ENCODE measurements at regions not wholly inside any gene's neighbourhood (a gene's known extent, or its start where the extent isn't known, plus 50 kb on each side); places are given as distances from the start of the nearest gene placed in this dataset.
"Not testable (repeated sequence)": the region's sequence is repeated elsewhere in the genome, so short reads cannot be mapped to it uniquely, and the experiment has no call there.

DNA sequence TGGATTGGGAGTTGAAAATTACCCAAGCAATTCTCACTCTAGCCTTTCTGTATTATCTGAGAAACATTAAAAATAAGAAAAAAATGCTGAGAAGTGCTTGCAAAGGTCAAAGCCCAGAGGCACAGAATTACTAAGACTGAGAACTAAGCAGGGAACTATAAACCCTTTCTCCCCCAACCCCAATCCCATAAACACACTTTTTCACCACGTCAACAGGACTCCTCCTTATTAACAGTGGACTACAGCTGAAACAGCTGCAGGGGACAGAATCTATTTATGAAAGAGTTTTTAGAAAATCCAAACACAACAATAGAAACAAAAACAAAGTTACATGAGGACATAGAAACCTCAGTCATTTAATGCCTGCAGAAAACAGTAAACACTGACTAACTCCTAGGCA lies 984.1 kb downstream of the TRAM1L1 start:
- no peak for DNase-seq

DNA sequence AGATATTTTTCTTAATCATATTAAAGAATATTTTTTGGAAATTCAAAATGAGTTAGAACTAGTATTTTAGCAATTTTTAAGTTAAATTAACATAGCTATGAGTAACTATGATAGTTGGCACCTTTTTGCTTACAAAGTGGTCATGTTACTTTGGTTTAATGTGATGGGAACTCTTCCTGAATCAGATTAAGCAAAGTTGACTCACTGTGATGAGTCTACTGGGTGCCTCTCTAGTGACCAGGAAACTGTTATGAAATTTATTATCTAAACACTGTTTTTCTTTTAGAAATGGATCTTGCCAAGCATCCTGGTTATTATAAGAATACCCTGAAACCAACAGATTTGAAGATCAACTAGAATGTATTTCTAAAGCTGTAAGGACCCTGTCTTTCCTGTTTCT lies 985.8 kb downstream of the TRAM1L1 start:
- DNase-seq, result peak; percentile 22

DNA sequence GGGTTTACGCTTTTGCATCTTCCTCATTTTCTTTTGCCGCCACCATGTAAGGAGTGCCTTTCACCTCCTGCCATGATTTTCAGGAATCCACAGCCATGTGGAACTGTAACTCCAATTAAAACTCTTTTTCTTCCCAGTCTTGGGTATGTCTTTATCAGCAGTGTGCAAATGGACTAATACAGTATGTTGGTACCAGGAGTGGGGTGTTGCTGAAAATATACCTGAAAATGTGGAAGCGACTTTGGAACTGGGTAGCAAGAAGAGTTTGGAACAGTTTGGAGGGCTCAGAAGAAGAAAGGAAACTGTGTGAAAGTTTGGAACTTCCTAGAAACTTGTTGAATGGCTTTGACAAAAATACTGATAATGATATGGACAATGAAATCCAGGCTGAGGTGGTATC lies 983.9 kb upstream of the NDST4 start:
- not testable (repeated sequence) for DNase-seq

DNA sequence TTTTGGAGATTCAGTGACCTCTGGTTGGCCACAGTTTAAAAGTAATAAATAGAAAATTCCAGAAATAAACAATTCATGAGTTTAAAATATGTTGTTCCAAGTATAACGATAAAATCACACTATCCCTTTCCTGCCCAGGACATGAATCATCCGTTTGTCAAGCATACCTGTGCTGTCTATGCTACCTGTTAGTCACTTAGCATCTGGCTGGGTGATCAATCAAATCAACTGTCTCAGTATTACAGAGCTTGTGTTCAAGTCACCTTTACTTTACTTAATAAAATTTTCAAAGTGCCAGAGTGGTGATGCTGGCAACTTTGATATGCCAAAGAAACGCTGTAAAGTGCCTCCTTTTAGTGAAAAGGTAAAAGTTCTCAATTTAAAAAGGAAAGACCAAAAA lies 979.5 kb upstream of the NDST4 start:
- DNase-seq, result no peak

DNA sequence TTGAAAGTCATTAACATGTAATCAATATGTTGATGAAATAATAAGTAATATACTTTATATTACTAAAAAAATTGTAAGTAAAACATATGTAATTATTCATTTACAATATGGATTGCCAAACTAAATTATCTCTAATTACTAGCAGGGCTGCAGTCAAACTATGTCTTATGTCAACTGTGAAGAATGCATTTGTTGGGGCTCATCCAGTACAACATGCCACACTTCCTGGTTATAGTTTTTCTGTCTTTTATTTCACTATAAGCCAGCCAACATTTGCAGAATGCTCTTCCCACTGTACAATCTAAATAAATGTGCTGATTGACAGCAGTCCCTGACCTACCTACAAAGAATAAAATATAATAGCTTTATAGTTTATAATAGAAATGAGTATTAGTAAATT lies 975.4 kb upstream of the NDST4 start:
- DNase-seq, result peak; percentile 41

DNA sequence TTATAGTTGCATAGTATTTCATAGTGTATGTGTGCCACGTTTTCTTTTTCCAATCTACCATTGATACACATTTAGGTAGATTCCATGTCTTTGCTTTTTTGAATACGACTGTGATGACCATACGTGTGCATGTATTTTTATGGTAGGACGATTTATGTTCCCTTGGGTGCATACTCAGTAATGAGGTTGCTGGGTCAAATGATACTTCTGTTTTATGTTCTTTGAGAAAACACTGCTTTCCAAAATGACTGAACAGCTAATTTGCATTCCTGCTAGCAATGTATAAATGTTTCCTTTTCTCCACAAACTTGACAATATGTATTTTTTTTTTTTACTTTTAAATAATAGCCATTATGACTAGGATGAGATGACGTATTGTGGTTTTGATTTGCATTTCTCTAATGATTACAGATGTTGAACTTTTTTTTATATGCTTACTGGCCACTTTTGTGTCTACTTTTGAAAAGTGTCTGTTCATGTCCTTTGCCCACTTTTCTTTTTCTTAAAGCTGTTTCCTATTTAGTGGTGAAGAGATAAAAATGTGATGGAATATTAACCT lies 969.5 kb upstream of the NDST4 start:
- no peak for DNase-seq

DNA sequence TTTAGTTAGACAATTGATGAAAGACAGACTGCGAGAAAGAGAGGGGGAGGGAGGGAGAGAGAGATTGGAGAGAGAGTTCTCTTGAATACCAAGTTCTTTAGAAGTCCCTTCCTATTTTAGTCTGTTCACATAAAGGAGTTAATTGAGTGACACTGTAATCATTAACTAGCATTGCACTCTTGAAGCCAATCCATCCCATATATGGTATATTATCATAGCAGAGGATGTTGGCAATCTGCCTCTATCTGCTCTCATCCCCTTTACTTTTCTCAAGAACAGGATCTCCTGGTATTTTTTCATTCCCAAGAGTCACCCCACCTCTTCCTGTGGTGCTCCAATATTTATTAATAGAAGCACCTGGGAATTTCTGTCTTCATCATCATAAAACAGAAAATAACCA lies 959.6 kb upstream of the NDST4 start:
- no peak for DNase-seq

DNA sequence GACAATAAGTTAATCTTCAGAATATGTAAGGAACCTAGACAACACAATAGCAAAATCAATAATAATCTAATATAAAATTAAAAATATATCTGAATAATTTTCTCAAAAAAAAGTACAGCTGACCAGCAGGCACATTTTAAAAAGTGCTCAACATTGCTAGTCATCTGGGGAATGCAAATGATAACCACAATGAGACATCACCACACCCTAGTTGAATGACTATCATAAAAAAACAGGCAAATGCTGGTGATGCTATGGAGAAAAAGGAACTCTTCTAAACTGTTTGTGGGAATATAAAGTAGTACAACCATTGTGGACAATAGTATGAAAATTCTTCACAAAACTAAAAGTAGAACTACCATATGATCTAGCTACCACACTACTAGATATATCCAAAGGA lies 956.9 kb upstream of the NDST4 start:
- DNase-seq, result peak; percentile 48

DNA sequence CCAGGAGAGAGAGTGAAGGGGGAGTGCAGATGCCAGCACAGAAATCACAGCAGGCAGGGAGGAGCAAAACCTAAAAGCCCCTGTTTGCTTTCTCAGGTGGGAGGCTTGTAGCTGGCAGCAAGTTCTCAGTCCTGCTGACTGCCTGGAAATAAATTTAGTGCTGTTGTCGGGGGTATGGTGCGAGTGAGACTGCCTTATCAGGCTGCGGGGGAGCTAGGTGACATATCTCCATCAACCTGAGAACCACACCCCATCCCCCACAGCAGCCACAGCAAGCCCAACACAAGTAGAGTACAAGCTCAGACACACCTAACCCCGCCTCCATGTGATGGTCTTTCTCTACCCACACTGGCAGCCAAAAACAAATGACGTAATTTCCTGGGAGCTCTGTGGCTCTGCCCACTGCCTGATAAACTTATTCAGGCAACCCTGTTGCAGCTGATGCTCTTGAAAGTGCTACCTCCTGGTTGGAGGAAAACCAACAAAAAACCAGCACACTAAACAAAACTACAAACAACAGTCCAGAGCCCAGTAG lies 953.4 kb upstream of the NDST4 start:
- no peak for DNase-seq

DNA sequence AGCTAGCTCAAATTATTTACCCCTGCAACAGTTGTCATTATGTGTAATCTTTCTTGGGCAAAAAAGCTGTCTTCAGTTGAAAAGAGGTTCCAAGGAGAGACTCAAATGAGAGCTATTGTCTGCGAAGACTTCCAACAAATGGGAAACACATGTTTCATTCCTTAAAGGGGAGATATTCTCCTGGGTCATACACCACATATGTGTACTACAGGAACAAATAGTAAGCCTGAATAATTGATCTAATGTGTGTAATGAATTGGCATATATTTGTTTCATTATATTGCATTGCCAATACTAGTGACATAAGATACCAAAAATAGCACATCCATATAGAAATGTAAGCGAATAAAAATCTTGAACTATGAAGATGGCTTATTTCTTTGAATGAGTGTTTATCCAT lies 950.9 kb upstream of the NDST4 start:
- no peak for DNase-seq

DNA sequence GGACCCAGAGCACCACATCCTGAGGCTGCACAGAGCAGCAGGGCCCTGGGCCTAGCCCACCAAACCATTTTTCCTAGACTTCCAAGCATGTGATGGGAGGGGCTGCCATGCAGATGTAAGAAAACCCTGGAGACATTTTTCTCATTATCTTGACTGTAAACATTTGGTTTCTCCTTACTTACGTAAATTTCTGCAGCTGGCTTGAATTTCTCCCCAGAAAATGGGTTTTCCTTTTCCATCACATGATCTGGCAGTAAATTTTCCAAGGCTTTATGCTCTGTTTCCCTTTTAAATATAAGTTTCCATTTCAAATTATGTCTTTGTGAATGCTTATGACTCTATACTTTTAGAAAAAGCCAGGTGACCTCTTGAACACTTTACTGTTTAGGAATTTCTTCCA lies 945.9 kb upstream of the NDST4 start:
- no peak for DNase-seq

DNA sequence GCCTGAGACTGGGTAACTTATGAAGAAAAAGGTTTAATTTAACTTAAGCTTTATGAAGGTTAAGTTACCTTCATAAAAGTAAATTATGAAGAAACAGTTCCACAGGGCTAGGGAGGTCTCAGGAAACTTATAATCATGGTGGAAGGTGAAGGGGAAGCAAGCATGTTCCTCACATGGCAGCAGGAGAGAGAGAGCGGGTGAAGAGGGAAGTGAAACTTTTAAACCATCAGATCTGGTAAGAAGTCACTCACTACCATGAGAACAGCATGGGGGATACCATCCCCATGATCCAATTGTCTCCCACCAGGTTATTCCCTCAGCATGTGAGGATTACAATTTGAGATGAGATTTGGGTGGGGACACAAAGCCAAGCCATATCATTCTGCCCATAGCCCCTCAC lies 944.7 kb upstream of the NDST4 start:
- DNase-seq, result no peak

DNA sequence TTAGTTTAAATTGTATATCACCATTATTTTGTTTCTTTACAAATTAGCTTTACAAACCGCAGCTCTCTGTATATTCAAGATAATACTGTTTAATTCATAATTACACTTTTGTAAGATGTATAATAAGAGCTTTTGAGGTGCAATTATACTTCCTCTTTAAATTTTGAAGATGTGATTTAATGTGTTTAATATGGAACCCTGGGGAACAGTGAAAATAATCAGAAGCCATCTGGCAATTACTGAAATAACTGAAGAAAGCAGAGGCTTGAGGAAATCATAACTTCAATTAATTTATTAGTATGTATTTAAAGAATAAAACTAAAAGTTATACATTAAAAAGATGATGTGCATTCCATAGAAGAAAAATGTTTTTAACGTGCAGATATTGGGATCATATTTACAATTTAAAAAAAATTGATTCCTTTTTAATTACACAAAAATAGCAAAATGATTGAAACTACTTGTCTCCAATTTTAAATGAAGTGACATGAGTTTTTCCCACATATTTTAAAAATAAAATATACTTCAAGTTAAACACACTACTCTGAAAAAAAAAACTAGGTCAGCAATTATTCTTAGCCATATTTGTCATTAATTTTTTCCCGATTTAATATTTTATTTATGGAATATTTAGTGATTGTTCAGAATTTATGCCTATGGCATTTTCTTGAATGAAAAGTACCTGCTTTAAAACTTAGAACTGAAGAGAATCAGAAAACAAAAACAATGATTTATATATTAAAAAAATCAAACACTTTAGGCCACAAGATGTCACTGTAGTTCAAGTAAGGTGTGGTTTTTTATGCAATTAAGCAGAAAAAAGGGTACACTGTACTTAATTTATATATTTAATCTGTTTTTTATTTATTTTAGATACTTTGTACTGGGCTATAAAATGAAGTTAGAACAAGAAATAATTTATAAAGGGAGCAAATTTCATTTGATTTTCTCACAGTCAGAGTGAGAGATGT lies 942.7 kb upstream of the NDST4 start:
- peak; percentile 19 for DNase-seq

DNA sequence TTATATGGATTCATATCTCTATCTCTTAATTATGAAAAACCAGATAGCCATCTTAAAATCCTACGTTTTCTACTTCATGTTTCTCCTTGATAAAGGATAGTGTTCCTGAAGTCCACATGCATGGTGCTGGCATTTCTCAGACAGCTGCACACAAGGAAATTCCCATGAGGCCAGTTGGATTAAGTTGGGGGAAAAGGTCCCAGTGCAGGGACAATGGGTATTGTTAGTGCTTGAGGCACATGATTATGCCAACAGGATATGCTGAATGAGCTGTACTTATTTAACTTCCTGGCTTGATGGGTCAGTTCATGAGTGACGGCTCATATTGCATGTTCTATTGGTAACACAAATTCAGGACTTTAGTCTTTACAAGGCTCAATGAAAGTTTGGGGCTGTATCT lies 913.9 kb upstream of the NDST4 start:
- no peak for DNase-seq

DNA sequence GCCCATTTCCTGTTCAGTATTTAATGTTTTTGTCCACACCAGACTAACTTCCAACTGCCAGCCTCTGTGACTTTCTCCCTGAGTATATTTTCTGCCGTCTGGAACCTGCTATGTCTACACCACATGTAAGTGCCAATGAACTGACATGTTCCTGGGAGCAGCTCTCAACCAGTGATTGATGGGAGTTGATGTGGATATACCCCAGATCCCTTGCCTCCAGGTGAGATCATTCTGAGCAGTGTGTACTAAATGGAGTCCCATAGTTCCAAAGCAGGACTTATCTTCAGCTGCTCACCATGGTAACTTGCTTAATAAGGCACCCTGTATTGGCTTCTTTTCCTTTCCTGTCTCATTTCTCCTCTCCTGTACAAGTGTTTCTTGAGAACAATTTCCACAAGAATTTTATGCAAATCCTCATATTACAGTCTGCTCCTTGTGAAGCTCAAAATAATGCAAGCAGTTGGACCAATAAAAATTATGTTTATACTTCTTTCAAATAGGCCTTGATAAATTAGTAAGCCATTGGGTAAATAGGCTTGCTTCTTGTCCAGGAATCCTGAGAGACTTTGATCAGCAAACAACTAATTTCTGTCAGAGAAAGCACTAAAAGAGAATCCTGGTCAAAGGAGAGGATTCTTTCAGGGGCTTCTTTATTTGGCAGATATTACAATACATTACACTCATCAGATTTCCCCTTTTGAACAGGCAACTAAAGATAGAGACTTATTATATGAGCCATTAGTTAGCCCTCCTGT lies 911.7 kb upstream of the NDST4 start:
- no peak for DNase-seq

DNA sequence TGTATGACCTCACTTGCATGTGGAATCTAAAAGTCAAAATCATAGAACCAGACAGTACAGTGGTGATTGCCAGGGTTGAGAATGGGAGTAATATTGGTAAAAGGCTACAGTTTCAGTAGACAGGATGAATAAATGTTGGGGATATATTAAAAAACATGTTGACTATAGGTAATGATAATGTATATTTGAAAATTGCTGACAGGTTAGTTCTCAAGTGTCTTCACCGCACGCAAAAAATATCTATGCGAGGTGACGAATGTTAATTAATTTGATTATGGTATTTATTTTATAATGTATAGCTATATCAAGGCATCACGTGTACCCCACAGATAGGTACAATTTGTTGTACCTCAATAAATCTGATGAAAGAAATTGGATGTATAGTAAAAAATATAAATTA lies 909.6 kb upstream of the NDST4 start:
- no peak for DNase-seq

DNA sequence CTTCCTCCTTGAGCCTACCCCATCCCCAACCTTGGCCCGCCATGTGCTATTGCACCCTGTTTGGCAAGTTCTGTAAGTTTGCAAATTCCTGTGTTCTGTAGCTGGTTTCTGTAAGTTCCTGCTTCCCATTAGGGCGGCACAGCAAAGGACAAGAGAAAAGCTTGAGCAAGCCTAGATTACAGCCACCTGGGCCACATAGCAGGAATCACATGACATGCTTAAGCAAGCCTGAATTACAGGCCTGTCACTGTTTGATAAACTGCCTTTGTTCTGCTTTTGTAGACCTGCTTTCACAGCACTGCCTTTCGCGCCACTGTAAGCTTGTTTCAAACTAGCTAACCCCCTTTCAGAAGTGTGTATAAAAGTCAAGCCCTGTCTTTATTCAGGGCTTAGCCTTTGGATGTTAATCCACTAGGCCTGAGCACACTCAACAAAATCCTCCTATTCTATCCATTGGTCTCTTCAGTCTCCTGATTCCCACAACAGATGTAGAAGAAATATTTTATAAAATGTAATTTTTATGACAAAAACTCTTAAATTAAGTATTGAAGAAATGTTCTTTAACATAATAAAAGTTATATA lies 906.8 kb upstream of the NDST4 start:
- no peak for DNase-seq

DNA sequence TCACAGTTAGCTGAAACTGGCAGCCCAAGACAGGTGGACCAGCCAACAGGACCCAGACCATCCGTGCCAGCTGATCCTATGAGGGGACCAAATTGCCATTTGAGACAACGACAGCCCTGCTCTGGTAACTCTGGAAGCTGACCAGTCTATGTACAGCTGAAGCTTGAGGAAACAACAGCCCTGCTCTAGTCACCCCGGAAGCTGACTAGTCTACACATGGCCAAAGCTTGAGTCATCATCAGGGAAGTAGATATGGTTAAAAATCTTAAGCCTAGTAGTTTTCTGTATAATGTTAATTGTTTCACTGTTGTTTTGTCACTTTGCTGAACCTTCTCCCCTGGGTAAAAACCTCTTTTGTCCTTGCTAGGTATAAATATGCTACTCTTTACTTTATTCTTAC lies 905.4 kb upstream of the NDST4 start:
- DNase-seq, result no peak

DNA sequence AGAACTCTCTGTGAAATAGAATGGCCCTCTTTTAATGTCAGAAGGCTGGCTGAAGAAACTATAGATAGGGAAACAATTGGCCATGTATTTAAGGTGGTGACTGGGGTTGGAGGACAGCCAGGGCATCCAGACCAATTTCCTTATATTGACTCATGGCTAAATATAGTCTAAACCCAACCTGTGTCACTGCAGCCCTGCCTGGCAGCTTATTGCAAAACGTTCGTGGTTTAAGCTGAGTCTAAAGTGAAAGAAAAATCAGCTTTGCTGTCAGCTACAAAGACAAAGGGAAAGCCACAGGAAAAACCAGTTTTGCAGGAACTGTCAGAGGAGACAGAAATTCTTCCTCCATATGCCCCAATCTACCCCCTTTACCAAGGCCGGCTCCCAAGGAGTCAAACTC lies 902.8 kb upstream of the NDST4 start:
- peak; percentile 69 for DNase-seq

DNA sequence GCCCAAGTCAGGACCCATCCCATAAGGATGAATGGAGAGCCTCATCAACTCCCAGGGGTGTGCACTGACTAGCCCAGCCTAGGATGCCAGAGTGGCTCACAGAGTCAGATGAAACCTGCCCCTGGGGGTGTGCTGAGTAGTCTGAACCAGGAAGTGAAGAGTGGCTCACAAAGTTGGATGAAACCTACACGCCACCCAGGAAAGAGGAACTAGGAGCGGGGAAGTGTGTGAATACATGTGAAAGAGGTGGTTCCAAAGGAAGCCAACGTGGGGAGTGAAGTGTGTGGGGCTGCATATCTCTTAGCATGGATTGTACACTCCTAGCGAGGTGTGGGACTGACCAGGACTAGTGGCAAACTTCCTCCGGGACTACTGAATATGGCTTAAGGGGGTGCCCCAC lies 902.1 kb upstream of the NDST4 start:
- DNase-seq, result no peak

DNA sequence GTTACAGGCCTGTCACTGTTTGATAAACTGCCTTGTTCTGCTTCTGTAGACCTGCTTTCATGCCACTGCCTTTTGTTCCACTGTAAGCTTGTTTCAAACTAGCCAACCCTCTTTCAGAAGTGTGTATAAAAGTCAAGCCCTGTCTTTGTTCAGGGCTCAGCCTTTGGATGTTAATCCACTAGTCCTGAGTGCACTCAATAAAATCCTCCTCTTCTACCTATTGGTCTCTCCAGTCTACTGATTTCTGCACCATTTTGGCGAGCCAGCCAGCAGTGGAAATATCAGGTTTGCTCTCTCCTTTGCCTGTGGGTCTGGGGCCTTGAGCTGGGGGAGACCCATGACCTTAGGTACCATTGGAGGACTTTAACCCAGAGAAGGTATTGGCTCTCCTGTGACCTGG lies 901.6 kb upstream of the NDST4 start:
- DNase-seq, result no peak

DNA sequence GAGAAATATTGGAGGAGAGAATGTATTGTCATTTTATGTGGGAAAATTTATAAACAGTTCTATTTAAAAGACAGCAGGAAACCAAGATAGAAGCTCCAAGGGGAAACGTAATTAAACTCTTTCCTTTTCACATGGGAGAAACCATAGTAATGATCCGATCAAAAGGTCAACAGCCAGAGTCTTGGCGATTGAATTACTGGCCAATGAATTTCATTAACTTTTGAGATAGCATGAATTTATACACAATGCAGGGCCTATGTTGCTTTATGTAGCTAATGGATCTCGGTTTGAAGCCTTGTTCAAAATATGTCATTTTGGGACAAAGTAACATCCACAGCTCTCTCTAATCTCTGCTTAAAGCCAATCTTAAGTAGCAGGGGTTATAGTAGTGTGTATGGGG lies 897.5 kb upstream of the NDST4 start:
- DNase-seq, result no peak

DNA sequence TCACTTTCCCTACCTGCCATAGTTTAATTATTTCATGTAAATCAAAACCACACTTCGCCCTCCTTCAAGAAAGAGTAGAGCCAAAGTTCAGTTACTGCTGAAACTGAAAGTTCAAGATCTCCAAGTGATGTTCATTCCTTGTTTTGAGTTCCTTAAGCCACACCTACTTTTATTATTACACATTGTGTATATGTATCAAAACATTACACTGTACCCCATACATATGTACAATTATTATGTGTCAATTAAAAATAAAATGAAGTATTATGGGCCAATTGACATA lies 892.3 kb upstream of the NDST4 start:
- no peak for DNase-seq

Measured in fibroblast of skin of right biceps (primary cell).